ENCODE measurements at regions not wholly inside any gene's neighbourhood (a gene's known extent, or its start where the extent isn't known, plus 50 kb on each side); places are given as distances from the start of the nearest gene placed in this dataset.

DNA sequence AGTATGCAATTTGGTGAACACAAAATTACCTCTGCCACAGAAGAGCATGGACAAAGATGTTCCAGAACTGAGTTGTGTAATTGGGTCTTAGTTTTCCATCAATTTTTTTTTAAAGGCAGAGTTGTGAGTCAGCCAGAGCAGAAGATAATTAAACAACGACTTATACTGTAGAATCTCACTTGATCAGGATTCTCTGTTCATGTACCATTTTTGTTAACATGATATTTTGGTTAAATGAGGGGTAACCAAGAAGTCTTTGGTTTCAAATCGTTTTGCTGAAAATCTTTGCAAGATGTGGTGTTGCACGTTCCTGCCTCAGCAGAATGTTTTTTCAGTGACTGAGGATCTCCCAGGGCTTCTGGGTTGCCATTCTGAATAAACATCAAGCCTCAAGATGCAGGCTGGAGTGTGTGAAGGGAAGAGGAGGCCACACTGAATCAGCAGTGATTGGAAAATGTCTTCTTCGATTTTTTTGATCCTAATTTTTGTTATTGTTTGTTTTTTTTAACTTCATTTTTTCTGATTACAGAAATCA, 232.6 kb upstream of the IRX3 start:
- no peaks in the 10 kb centered on the region for H3K36me3 ChIP-seq (ENCODE audit: control insufficient read depth in 3 of 3, insufficient read depth in 3 of 3, low read length in 3 of 3)
- H3K9ac ChIP-seq (ENCODE audit: low read depth in 1 of 3, low read length in 3 of 3) = no peak overlapping the region
- H3K27ac ChIP-seq (ENCODE audit: low read depth, low read length) = no peak overlapping the region
- no peaks in the 10 kb centered on the region for H3K9me3 ChIP-seq (ENCODE audit: control insufficient read depth in 3 of 3, low read length in 3 of 3)
- no peak overlapping the region for H3K4me3 ChIP-seq (ENCODE audit: low read length in 3 of 3)
- no peaks in the 10 kb centered on the region for H3K27me3 ChIP-seq (ENCODE audit: control insufficient read depth in 3 of 3, insufficient read depth in 3 of 3, low read length in 3 of 3)
- no peaks in the 10 kb centered on the region for H3K4me1 ChIP-seq (ENCODE audit: control insufficient read depth in 3 of 3, insufficient read depth in 3 of 3, low read length in 3 of 3)

DNA sequence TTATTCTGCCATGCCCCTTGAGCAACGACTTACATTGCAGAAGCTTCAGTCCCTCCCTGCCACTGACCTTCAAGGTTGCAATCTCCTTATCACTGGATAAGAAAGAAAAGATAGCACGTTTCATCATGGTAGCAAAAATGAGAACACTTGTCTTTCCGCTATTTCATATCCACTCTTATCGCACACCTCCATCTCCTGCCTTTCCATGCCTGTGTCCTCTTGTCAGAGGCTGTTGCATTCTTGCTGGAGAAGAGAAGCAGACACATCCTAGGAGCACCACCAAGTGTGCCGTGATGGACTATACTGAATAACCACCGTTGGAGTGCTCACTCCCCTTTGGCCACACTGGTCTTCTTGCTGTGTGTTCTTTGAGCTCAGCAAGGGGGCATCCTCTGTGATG, 230.6 kb upstream of the IRX3 start:
- Histone ChIP-seq H3K4me3 (ENCODE audit: low read length in 3 of 3) (no peak overlapping the region), H3K36me3 (ENCODE audit: control insufficient read depth in 3 of 3, insufficient read depth in 3 of 3, low read length in 3 of 3) (no peaks in the 10 kb centered on the region), H3K27ac (ENCODE audit: low read depth, low read length) (no peak overlapping the region), H3K27me3 (ENCODE audit: control insufficient read depth in 3 of 3, insufficient read depth in 3 of 3, low read length in 3 of 3) (no peaks in the 10 kb centered on the region), H3K9ac (ENCODE audit: low read depth in 1 of 3, low read length in 3 of 3) (no peak overlapping the region), H3K9me3 (ENCODE audit: control insufficient read depth in 3 of 3, low read length in 3 of 3) (no peaks in the 10 kb centered on the region), H3K4me1 (ENCODE audit: control insufficient read depth in 3 of 3, insufficient read depth in 3 of 3, low read length in 3 of 3) (no peaks in the 10 kb centered on the region)

DNA sequence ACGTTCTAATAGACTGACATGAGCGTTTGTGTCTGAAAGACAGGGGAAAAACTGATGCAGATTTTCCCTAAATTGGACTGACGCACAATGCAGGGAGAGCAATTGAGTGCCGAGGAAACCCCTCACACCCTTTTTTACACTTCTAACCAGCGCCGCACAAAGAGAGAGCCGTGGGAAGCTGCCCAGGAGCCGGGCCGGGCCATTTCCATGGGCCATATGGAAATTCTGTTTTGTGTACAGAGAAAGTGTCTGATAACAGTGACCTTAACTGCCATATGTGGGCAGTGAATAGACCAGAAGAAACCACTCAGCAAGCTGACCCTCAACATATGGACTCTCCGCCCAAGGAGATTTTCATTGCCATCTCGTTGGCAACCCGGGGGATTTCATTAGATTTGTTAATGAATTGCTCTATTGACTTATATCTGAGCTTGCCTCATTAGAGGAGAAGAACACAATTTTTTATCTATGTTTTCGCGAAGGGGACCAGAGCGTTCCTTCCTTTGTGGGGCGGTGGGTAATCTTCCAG, 225.9 kb upstream of the IRX3 start:
- H3K27ac ChIP-seq (ENCODE audit: low read depth, low read length) = no peak overlapping the region
- no peaks in the 10 kb centered on the region for H3K9me3 ChIP-seq (ENCODE audit: control insufficient read depth in 3 of 3, low read length in 3 of 3)
- H3K36me3 ChIP-seq (ENCODE audit: control insufficient read depth in 3 of 3, insufficient read depth in 3 of 3, low read length in 3 of 3) = no peaks in the 10 kb centered on the region
- H3K4me1 ChIP-seq (ENCODE audit: control insufficient read depth in 3 of 3, insufficient read depth in 3 of 3, low read length in 3 of 3) = no peaks in the 10 kb centered on the region
- no peaks in the 10 kb centered on the region for H3K27me3 ChIP-seq (ENCODE audit: control insufficient read depth in 3 of 3, insufficient read depth in 3 of 3, low read length in 3 of 3)
- H3K4me3 ChIP-seq (ENCODE audit: low read length in 3 of 3) = no peak overlapping the region
- H3K9ac ChIP-seq (ENCODE audit: low read depth in 1 of 3, low read length in 3 of 3) = no peak overlapping the region

DNA sequence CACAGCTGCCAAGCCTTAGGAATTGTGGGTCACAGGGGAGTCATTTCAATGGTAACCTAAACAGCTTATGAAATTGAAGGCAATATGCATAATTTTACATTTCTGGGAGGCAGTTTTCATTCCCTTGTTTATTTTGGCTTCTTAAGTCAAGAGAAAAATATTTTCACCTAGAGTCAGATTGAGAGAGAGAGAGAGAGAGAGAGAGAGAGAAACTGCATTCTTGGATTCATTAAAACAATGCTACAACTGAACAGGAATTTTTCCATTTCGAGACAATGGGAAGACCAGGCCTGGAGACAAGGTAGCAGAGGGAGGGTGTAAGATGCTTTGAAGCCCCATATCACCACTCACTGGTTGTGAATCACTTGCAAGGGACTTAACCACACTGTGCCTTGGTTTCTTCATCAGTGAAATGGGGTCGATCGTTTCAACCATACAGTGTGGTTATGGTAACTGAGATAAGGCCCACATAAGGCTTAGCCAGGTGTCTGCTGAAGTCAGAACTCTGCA, 224.7 kb upstream of the IRX3 start:
- no peak overlapping the region for H3K4me3 ChIP-seq (ENCODE audit: low read length in 3 of 3)
- no peaks in the 10 kb centered on the region for H3K9me3 ChIP-seq (ENCODE audit: control insufficient read depth in 3 of 3, low read length in 3 of 3)
- no peaks in the 10 kb centered on the region for H3K36me3 ChIP-seq (ENCODE audit: control insufficient read depth in 3 of 3, insufficient read depth in 3 of 3, low read length in 3 of 3)
- no peaks in the 10 kb centered on the region for H3K4me1 ChIP-seq (ENCODE audit: control insufficient read depth in 3 of 3, insufficient read depth in 3 of 3, low read length in 3 of 3)
- H3K27ac ChIP-seq (ENCODE audit: low read depth, low read length) = no peak overlapping the region
- no peak overlapping the region for H3K9ac ChIP-seq (ENCODE audit: low read depth in 1 of 3, low read length in 3 of 3)
- H3K27me3 ChIP-seq (ENCODE audit: control insufficient read depth in 3 of 3, insufficient read depth in 3 of 3, low read length in 3 of 3) = no peaks in the 10 kb centered on the region

DNA sequence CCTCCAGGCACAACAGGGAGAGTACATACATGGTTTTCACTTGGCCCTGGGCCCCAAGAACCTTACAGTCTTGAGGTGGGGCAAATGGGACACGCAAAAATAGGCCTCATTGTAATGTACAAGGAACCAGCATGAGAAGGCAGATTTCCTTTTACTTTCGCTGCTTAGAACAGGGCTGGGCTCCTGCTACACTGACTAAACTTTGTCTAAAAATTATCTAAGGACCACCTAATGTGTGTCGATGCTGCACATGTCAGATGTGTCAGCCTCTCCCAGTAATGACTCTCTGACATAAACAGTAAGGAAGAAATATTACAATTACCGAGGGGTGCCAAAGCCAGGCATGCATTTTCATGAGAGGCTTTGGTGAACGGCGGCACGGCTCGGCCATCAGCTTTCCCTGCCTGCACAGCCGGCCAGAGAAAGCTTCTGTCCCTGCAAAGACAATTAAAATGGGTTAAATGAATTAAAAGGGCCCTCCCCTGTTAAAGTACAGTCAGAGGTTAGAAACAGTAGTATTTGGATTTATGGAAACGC, 224.2 kb upstream of the IRX3 start:
- no peaks in the 10 kb centered on the region for H3K4me1 ChIP-seq (ENCODE audit: control insufficient read depth in 3 of 3, insufficient read depth in 3 of 3, low read length in 3 of 3)
- no peaks in the 10 kb centered on the region for H3K27me3 ChIP-seq (ENCODE audit: control insufficient read depth in 3 of 3, insufficient read depth in 3 of 3, low read length in 3 of 3)
- no peaks in the 10 kb centered on the region for H3K36me3 ChIP-seq (ENCODE audit: control insufficient read depth in 3 of 3, insufficient read depth in 3 of 3, low read length in 3 of 3)
- H3K9ac ChIP-seq (ENCODE audit: low read depth in 1 of 3, low read length in 3 of 3) = no peak overlapping the region
- H3K9me3 ChIP-seq (ENCODE audit: control insufficient read depth in 3 of 3, low read length in 3 of 3) = no peaks in the 10 kb centered on the region
- H3K27ac ChIP-seq (ENCODE audit: low read depth, low read length) = no peak overlapping the region
- no peak overlapping the region for H3K4me3 ChIP-seq (ENCODE audit: low read length in 3 of 3)

DNA sequence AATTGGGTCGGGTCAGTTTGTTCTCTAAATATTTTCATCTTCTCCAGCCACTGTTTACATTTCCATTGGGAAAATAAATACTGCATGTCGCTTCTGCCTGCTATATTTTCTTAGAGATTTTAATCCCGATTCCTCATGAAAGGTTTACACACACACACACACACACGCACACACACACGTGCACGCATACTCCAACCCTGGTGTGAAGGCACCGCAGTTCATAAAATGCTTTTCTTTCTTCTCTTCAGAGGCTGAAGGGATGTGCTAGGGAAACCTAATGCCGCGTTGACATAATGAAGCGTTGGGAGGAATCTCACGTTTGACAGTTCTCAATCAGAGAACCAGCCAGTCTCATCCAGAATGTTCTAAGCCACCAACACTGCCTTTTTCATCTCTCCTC, 222.9 kb upstream of the IRX3 start:
- H3K27ac ChIP-seq (ENCODE audit: low read depth, low read length) = no peak overlapping the region
- H3K9ac ChIP-seq (ENCODE audit: low read depth in 1 of 3, low read length in 3 of 3) = no peak overlapping the region
- H3K4me3 ChIP-seq (ENCODE audit: low read length in 3 of 3) = no peak overlapping the region
- H3K27me3 ChIP-seq (ENCODE audit: control insufficient read depth in 3 of 3, insufficient read depth in 3 of 3, low read length in 3 of 3) = no peaks in the 10 kb centered on the region
- H3K4me1 ChIP-seq (ENCODE audit: control insufficient read depth in 3 of 3, insufficient read depth in 3 of 3, low read length in 3 of 3) = peaks cover 0 to under 1% (median under 1%) of the 10 kb centered on the region in 3 donors
- H3K36me3 ChIP-seq (ENCODE audit: control insufficient read depth in 3 of 3, insufficient read depth in 3 of 3, low read length in 3 of 3) = no peaks in the 10 kb centered on the region
- no peaks in the 10 kb centered on the region for H3K9me3 ChIP-seq (ENCODE audit: control insufficient read depth in 3 of 3, low read length in 3 of 3)

DNA sequence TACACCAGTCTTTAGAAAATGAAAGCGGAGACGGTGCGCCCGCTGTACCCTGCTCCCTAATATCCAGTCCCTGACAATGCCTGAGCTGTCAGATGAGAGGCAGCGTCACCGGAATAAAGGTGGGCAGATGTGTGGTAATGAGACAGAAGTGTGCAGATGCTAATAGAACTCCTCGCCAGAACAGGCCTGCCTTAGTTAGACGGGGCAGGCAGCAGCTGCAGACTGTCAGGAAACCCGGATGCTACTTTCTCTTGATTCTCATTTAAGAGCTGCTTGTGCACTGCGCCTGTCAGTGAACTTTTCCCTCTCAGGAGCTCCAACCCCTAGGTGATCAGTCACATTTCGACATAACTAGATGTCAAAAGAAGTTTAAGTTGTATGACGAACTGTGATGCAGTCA, 221.8 kb upstream of the IRX3 start:
- Histone ChIP-seq H3K9ac (ENCODE audit: low read depth in 1 of 3, low read length in 3 of 3) (no peak overlapping the region), H3K4me3 (ENCODE audit: low read length in 3 of 3) (no peak overlapping the region), H3K27ac (ENCODE audit: low read depth, low read length) (no peak overlapping the region), H3K27me3 (ENCODE audit: control insufficient read depth in 3 of 3, insufficient read depth in 3 of 3, low read length in 3 of 3) (no peaks in the 10 kb centered on the region), H3K9me3 (ENCODE audit: control insufficient read depth in 3 of 3, low read length in 3 of 3) (no peaks in the 10 kb centered on the region), H3K4me1 (ENCODE audit: control insufficient read depth in 3 of 3, insufficient read depth in 3 of 3, low read length in 3 of 3) (peaks cover 5 to 10% (median 6%) of the 10 kb centered on the region in 3 donors), H3K36me3 (ENCODE audit: control insufficient read depth in 3 of 3, insufficient read depth in 3 of 3, low read length in 3 of 3) (no peaks in the 10 kb centered on the region)

DNA sequence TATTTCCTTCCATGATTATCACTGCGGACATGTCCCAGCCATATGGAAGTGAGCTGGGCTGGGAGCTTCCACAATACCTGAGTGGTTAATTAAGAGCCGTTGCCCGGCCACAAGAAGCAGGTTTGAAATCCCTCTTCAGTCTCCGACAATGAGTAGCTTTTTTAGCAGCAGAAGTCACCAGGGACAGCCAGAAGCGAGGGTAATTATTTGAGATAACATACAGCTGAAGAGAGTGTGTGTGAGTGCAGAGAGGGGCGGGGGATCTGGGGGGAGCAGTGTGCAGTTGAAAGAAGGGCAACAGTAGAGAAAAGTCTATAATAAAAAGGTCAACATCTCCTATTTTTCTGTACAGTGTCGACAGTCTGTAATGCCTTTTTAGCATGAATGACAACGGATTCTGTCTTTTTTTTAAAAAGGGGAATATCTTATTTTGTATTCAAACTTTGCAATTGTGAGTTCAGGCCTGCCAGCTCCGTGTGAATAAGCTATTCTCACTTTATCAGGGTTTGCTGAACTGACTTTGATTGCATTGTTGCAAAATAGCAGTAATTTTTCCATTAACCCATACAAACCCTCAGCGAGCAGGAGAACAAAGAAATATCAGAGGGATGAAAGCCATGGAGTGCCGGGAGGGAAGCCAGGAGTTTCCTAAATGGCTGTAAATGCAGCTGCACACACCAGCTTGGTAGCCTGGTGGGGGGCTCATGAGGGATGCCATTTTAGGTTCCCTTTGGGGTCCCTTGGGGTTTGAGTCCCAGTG, 220.3 kb upstream of the IRX3 start:
- Histone ChIP-seq H3K27me3 (ENCODE audit: control insufficient read depth in 3 of 3, insufficient read depth in 3 of 3, low read length in 3 of 3) (no peaks in the 10 kb centered on the region), H3K9me3 (ENCODE audit: control insufficient read depth in 3 of 3, low read length in 3 of 3) (no peaks in the 10 kb centered on the region), H3K36me3 (ENCODE audit: control insufficient read depth in 3 of 3, insufficient read depth in 3 of 3, low read length in 3 of 3) (no peaks in the 10 kb centered on the region), H3K4me1 (ENCODE audit: control insufficient read depth in 3 of 3, insufficient read depth in 3 of 3, low read length in 3 of 3) (peaks cover 6 to 15% (median 10%) of the 10 kb centered on the region in 3 donors), H3K4me3 (ENCODE audit: low read length in 3 of 3) (no peak overlapping the region), H3K27ac (ENCODE audit: low read depth, low read length) (no peak overlapping the region), H3K9ac (ENCODE audit: low read depth in 1 of 3, low read length in 3 of 3) (no peak overlapping the region)

DNA sequence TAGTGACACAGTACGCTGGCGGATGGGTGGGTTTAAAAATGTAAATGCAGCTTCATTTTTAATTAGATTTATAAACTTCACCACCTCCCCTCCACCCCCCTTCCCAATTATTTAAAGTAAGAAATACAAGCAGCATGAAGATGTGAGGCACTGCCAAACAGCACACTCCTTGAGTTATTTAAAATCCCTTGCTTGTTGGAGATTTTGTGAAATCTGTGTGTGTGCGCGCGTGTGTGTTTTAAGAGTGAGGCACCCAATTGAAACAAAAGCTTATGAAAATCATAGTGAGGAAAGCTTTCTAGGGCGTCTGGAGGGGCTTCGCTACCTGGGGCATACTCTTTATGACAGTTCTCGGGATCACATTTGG, 219.6 kb upstream of the IRX3 start:
- H3K27ac ChIP-seq (ENCODE audit: low read depth, low read length) = no peak overlapping the region

DNA sequence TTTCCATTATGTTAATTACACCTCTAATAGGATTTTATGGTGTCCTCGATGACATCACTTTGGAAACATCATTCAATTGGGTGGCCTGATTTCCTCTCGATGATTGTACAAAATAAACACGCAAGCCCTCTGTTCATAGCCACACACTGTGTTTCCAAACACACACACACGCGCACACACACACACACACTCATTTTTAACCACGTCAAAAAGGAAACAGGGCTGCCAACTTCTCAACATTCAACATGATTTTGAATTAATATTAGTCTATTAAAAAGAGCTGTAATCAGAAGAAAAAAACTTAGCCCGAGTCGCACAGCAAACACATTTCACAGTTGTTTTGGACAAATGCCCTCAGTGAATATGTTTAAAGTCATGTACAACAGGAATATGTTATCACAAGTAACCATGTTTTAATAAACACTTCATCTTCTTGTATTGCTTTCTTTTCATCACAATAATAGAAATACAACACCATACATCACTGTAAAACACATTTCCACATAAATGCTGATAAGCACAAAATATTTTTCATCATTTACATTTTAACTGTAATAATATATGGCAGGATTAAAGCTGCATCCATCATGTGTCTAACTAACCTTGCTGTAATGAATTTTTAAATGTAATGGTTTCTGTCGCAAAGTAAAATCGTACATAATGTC, 219.1 kb upstream of the IRX3 start:
- Histone ChIP-seq H3K9me3 (ENCODE audit: control insufficient read depth in 3 of 3, low read length in 3 of 3) (no peaks in the 10 kb centered on the region), H3K9ac (ENCODE audit: low read depth in 1 of 3, low read length in 3 of 3) (no peak overlapping the region), H3K27me3 (ENCODE audit: control insufficient read depth in 3 of 3, insufficient read depth in 3 of 3, low read length in 3 of 3) (no peaks in the 10 kb centered on the region), H3K27ac (ENCODE audit: low read depth, low read length) (no peak overlapping the region), H3K36me3 (ENCODE audit: control insufficient read depth in 3 of 3, insufficient read depth in 3 of 3, low read length in 3 of 3) (no peaks in the 10 kb centered on the region), H3K4me1 (ENCODE audit: control insufficient read depth in 3 of 3, insufficient read depth in 3 of 3, low read length in 3 of 3) (peaks cover 6 to 15% (median 10%) of the 10 kb centered on the region in 3 donors), H3K4me3 (ENCODE audit: low read length in 3 of 3) (no peak overlapping the region)

More for the DNA sequence above, 219.6 kb upstream of the IRX3 start:
- Histone ChIP-seq H3K4me3 (ENCODE audit: low read length in 3 of 3) (no peak overlapping the region), H3K9me3 (ENCODE audit: control insufficient read depth in 3 of 3, low read length in 3 of 3) (no peaks in the 10 kb centered on the region), H3K9ac (ENCODE audit: low read depth in 1 of 3, low read length in 3 of 3) (no peak overlapping the region), H3K36me3 (ENCODE audit: control insufficient read depth in 3 of 3, insufficient read depth in 3 of 3, low read length in 3 of 3) (no peaks in the 10 kb centered on the region), H3K4me1 (ENCODE audit: control insufficient read depth in 3 of 3, insufficient read depth in 3 of 3, low read length in 3 of 3) (peaks cover 6 to 15% (median 10%) of the 10 kb centered on the region in 3 donors), H3K27me3 (ENCODE audit: control insufficient read depth in 3 of 3, insufficient read depth in 3 of 3, low read length in 3 of 3) (no peaks in the 10 kb centered on the region)
